MM.1S (cell line): ENCODE measurements at regions not wholly inside any gene's neighbourhood (a gene's known extent, or its start where the extent isn't known, plus 50 kb on each side); places are given as distances from the start of the nearest gene placed in this dataset.

Experiments
- EZH2 ChIP-seq: fragments of 300-600 bp; sonication (generic); optimal IDR thresholded peaks from 2 replicates; pipeline ENCODE3; 2017; ENCODE audit warnings: low read depth, mild to moderate bottlenecking, antibody characterized with exemption, low read length, mixed read lengths
- EZH2phosphoT487 ChIP-seq: fragments of 300-600 bp; sonication (generic); IDR thresholded peaks from 2 replicates; pipeline ENCODE4 v1.6.1; 2018; ENCODE audit warnings: antibody characterized with exemption, low read length
- TF ChIP-seq, protein P1 (sequence below): fragments of 300-600 bp; sonication (generic); IDR thresholded peaks from 2 replicates; pipeline ENCODE4 v1.5.1; 2016; ENCODE audit warnings: antibody characterized with exemption, low read length, mixed read lengths

- TF ChIP-seq EZH2 (no peak), EZH2phosphoT487 (no peak)
- TF ChIP-seq, protein P1, sequence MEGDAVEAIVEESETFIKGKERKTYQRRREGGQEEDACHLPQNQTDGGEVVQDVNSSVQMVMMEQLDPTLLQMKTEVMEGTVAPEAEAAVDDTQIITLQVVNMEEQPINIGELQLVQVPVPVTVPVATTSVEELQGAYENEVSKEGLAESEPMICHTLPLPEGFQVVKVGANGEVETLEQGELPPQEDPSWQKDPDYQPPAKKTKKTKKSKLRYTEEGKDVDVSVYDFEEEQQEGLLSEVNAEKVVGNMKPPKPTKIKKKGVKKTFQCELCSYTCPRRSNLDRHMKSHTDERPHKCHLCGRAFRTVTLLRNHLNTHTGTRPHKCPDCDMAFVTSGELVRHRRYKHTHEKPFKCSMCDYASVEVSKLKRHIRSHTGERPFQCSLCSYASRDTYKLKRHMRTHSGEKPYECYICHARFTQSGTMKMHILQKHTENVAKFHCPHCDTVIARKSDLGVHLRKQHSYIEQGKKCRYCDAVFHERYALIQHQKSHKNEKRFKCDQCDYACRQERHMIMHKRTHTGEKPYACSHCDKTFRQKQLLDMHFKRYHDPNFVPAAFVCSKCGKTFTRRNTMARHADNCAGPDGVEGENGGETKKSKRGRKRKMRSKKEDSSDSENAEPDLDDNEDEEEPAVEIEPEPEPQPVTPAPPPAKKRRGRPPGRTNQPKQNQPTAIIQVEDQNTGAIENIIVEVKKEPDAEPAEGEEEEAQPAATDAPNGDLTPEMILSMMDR, result no peak
Observed at GRCh38 chr7:52811537-52811936, 223.9 kb upstream of the POM121L12 start.
